ENCODE measurements at regions not wholly inside any gene's neighbourhood (a gene's known extent, or its start where the extent isn't known, plus 50 kb on each side); places are given as distances from the start of the nearest gene placed in this dataset.
A peak's percentile ranks its signal among the peaks of the same experiment; 100 is the strongest.

DNA sequence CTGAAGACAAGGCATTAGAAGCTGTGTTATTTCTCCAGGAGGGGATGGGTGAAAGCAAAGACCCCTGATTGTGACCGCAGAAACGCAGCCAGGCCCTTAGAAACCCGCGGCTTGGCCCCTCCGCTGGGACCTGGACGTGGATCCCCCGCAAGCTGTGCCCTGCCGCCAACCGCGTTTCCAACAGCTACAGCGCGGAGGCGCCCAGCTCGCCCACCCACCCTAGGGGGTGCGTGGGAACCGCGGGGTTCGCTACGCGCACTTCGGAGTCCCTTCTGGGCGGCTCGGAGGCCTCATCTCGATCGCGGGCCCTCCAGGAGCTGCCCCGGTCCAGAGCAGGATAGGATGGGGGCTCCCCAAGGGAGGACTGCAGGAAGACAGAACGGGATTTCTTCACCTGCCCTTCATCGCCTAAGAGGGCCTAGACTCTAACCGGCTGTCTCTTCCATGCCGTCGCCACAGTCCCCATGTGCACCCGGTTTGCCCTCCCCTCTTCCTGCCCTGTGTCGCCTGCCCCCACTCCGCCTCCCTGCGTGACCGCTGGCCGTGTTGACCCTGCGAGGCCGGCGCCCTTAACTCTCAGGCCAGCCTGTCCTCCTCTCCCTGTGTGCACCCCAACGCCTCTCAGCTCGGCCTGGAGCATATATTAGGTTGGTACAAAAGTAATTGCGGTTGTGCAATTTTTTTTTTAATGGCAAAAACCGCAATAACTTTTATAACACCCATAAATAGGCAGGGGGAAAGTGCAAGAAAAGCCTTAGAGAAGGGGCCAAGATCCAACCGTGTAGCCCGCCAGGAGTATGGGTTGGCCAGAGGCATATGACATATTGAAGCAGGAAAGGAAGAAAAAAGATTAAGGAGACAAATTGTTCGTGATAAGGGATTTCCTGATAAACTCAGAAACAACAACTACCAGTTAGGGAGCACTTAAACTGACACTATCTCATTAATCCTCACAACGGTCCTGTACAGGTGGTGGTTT, 68.1 kb upstream of the FREM1 start:
- no peak for ATAC-seq
- intact Hi-C loops (cut with micrococcal nuclease), result no loop called here
- no peak for DNase-seq

DNA sequence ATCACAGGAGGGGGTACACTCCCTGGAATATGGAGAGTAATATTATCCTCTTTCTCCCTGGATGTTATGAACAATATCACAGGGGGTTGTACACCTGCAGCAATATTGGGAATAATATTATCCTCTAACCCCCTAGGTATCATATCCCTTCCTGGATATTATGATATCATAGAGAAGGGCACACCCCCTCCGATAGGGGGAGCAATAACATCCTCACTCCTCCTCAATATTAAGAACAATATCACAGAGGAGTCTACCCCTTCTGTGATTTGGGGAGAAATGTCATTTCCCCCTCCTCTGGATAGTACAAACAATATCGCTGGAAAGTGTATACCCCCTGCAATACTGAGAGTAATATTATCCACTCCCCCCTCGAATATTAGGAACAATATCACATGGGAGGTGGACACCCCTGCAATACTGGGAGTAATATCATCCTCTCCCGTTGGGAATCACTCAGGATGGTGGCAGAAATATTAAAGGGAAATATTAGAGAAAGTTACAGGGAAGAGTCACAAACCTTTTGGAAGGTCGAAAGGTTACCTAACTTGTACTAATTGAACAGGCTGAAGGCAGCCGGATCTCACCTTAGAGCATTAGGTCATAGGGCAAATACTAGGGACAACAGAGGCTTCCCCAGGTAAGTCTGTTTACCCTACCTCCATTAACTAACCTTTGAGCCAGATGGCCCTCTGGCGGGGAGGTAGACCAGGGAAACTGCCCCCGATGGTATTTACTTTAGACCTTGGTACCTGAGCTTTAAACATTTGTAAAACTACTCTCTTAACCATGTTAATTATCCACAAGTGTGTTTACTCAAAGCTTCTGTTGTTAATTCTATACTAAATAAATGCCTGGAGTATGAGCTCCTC, 57.5 kb upstream of the FREM1 start:
- ATAC-seq, result no peak
- intact Hi-C loops (cut with micrococcal nuclease), result no loop called here
- DNase-seq, result no peak

DNA sequence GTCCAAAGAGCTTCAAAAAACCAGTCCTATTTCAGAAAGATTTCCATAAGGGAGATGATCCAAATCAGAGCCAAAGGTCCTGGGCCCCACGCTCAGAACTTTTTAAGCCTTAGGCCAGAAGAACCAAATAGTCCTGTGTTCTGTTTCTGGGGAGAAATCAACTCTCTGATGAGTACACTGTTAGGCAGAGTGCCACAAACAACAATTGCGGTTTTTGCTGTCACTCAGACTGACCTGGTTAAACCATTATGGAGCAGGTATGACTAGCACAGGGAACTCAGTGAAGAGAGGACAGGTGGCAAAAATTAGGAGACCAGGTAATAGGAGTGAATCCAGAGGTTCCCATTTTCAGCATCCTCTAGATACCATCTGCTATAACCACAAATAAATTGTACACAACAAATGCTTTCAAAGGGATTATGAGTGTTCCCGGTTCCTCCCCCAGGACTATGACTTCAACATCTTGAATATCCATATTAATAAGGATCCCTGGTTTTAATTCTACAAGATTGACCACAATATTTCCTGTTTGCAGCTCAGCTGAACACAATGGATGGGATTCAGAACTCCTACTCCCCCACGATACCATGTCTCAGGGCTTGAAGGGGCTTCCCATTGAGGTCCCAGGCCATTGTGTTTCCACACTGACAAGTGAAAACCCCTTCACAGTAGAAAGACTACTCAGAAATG, 52.1 kb upstream of the FREM1 start:
- ATAC-seq (peak; percentile 75), DNase-seq (no peak)
- intact Hi-C loops (cut with micrococcal nuclease), result no loop called here

DNA sequence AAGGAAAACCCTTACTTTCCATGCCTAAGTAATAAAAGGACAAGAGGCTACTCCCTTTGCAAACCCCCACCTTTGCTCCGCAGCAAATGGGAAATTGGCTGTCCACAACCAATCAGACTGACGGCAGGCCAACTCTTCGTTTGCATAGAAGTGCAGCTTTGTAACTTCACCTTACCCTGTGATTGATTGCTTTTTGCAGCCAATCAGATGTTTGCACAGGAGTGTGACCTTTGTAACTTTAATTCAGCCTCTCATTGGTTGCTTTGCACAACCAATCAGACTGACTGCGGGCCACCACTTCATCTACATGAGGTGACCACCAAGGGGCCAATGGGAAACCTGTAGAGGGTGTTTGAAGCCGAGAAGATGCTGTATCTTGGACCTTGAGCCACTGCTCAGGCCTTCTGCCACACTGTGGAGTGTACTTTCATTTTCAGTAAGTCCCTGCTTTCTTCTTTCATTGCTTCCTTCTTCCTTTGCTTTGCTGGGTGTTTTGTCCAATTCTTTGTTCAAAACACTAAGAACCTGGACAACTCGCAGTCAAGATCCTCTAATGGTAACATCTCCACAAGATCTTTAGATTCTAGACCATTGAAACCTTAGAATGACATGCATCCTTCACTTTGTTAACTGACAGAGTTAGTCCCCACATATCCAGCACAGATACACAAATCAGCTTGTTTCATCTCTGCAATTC, 51.3 kb upstream of the FREM1 start:
- intact Hi-C loops (cut with micrococcal nuclease), result no loop called here
- no peak for DNase-seq
- no peak for ATAC-seq

DNA sequence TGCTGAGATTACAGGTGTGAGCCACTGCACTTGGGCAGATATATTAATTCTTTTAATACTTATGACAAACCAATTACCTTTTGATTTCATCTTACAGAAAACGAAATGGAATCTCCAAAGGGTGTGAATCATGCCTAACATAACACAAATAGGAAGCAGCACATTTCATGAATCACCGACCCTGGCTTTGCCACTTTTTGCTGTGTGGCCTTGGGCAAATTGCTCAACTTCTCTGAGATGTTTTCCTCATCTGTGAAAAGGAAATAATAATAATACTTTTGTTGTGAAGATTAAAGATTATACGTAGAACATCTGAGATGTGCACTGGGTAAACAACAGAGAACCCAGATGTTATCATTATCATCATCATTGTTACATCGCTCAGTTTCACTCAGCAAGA, 50.7 kb upstream of the FREM1 start:
- intact Hi-C loops (cut with micrococcal nuclease), result no loop called here
- ATAC-seq, result no peak
- DNase-seq, result no peak
